ENCODE measurements at regions not wholly inside any gene's neighbourhood (a gene's known extent, or its start where the extent isn't known, plus 50 kb on each side); places are given as distances from the start of the nearest gene placed in this dataset.

DNA sequence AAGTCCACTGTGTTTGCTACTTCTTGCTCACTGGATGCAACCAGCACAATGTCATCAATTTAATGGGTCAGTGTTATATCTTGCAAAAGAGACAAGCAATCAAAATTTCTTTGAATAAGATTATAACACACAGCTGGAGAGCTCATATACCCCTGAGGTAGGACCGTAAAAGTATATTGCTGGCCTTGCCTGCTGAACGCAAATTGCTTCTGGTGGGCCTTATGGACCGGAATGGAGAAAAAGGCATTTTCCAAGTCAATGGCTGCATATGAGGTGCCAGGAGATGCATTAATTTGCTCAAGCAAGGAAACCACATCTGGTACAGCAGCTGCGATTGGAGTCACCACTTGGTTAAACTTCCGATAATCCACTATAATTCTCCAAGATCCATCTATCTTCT, 119.1 kb downstream of the ZNF280B start:
- TF ChIP-seq EHF (CRISPR knock-in tag; IDR thresholded peaks at IDR 0.05) (no peak), PBX3 (IDR thresholded peaks at IDR 0.05) (no peak), CBX2 (IDR thresholded peaks at IDR 0.05; ENCODE audit: borderline replicate concordance, low read depth) (no peak), HOXB5 (CRISPR knock-in tag; IDR thresholded peaks at IDR 0.05) (no peak), ZNF302 (CRISPR knock-in tag; IDR thresholded peaks at IDR 0.05) (no peak)
- TF ChIP-seq, protein P1, sequence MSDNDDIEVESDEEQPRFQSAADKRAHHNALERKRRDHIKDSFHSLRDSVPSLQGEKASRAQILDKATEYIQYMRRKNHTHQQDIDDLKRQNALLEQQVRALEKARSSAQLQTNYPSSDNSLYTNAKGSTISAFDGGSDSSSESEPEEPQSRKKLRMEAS (IDR thresholded peaks at IDR 0.05), result no peak
- Histone ChIP-seq H3K4me1 (no peaks in the 10 kb centered on the region), H3K4me3 (no peak overlapping the region), H3K27ac (no peak overlapping the region), H3K4me2 (no peak overlapping the region), H3K9me3 (peaks cover 8% of the 10 kb centered on the region; the same call in 2 of the 3 replicates)
- ChIA-PET POLR2A (no interaction called here), CTCF (no interaction called here)
- DNase-seq (ENCODE audit: low read depth in 1 of 2, low spot score in 1 of 2) (no peak), FAIRE-seq (no peak), ATAC-seq (no peak)
- WGBS (ENCODE audit: missing lambda C conversion rate), result 93% methylated on average over 5 of the region's 5 CpGs

GRCh38 chr22:22390989-22391388, 117.6 kb downstream of the ZNF280B start:
- ChIA-PET POLR2A (no interaction called here), CTCF (interaction anchor here (0.7 to 1.3 kb wide), 3 partner anchors 11 to 48 kb away, joined by 3 to 5 read pairs (median 4); no protein-coding TSS in a partner anchor)
- WGBS (ENCODE audit: missing lambda C conversion rate), result 63% methylated on average over 4 of the region's 4 CpGs
- no peak for TF ChIP-seq JUNB (IDR thresholded peaks at IDR 0.05)
- no peak for TF ChIP-seq EHF (CRISPR knock-in tag; IDR thresholded peaks at IDR 0.05)
- FAIRE-seq (no peak), DNase-seq (ENCODE audit: low read depth in 1 of 2, low spot score in 1 of 2) (no peak), ATAC-seq (no peak)
- H3K27ac ChIP-seq, result no peak overlapping the region
- H3K9me3 ChIP-seq, result peaks cover 8% of the 10 kb centered on the region; the same call in 2 of the 3 replicates
- no peak overlapping the region for H3K4me3 ChIP-seq
- no peaks in the 10 kb centered on the region for H3K4me1 ChIP-seq
- no peak overlapping the region for H3K4me2 ChIP-seq

DNA sequence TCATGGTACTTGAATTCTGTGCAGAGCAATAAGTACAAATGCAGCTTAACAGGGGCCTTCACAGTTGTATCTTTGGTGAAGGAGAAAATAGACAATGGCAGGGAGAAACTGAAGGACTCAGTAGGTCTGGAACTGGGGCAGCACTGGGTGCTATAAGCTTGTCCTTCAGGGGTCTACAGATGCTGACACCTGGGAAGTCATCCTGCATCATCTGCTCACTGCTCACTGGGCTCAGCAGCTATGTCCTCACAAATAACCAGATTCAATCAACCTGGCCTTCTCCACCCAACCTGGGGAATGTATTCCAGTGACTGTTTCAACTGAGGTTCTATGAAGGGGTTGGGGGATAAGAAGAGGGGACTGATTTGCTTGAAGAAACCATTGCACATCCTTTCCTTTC, 117.0 kb downstream of the ZNF280B start:
- ATAC-seq (no peak), FAIRE-seq (no peak), DNase-seq (ENCODE audit: low read depth in 1 of 2, low spot score in 1 of 2) (no peak)
- Histone ChIP-seq H3K4me2 (no peak overlapping the region), H3K27ac (no peak overlapping the region), H3K4me1 (no peaks in the 10 kb centered on the region), H3K4me3 (no peak overlapping the region), H3K9me3 (peaks cover 8% of the 10 kb centered on the region; the same call in 2 of the 3 replicates)
- ChIA-PET CTCF (interaction anchor here (0.7 to 1.3 kb wide), 3 partner anchors 12 to 48 kb away, joined by 3 to 5 read pairs (median 4); no protein-coding TSS in a partner anchor), POLR2A (no interaction called here)
- TF ChIP-seq RARB (CRISPR knock-in tag; IDR thresholded peaks at IDR 0.05), result no peak
- TF ChIP-seq, protein P2, sequence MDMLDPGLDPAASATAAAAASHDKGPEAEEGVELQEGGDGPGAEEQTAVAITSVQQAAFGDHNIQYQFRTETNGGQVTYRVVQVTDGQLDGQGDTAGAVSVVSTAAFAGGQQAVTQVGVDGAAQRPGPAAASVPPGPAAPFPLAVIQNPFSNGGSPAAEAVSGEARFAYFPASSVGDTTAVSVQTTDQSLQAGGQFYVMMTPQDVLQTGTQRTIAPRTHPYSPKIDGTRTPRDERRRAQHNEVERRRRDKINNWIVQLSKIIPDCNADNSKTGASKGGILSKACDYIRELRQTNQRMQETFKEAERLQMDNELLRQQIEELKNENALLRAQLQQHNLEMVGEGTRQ (IDR thresholded peaks at IDR 0.05), result no peak
- TF ChIP-seq HEYL (CRISPR knock-in tag; IDR thresholded peaks at IDR 0.05), result no peak
- TF ChIP-seq RAD21 (conservative IDR thresholded peaks at IDR 0.05 in 1 of 2, IDR thresholded peaks at IDR 0.05 in 1 of 2), result no peak
- no peak for TF ChIP-seq EHMT2 (IDR thresholded peaks at IDR 0.05; ENCODE audit: low read depth)
- TF ChIP-seq MAZ (IDR thresholded peaks at IDR 0.05; ENCODE audit: borderline replicate concordance, low read depth, low read length), result no peak
- TF ChIP-seq ATOH8 (CRISPR knock-in tag; IDR thresholded peaks at IDR 0.05; ENCODE audit: low read depth), result no peak
- TF ChIP-seq, protein P3, sequence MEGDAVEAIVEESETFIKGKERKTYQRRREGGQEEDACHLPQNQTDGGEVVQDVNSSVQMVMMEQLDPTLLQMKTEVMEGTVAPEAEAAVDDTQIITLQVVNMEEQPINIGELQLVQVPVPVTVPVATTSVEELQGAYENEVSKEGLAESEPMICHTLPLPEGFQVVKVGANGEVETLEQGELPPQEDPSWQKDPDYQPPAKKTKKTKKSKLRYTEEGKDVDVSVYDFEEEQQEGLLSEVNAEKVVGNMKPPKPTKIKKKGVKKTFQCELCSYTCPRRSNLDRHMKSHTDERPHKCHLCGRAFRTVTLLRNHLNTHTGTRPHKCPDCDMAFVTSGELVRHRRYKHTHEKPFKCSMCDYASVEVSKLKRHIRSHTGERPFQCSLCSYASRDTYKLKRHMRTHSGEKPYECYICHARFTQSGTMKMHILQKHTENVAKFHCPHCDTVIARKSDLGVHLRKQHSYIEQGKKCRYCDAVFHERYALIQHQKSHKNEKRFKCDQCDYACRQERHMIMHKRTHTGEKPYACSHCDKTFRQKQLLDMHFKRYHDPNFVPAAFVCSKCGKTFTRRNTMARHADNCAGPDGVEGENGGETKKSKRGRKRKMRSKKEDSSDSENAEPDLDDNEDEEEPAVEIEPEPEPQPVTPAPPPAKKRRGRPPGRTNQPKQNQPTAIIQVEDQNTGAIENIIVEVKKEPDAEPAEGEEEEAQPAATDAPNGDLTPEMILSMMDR (IDR thresholded peaks at IDR 0.05), result no peak
- TF ChIP-seq CHD2 (IDR thresholded peaks at IDR 0.05; ENCODE audit: low read length, partially characterized antibody), result no peak
- TF ChIP-seq RCOR1 (IDR thresholded peaks at IDR 0.05; ENCODE audit: low read depth, low read length), result no peak
- no peak for TF ChIP-seq FOSB (CRISPR knock-in tag; IDR thresholded peaks at IDR 0.05)
- TF ChIP-seq POLR2A (IDR thresholded peaks at IDR 0.05; ENCODE audit: low read length), result no peak
- TF ChIP-seq ESRRA (IDR thresholded peaks at IDR 0.05; ENCODE audit: borderline replicate concordance, low read length), result no peak
- TF ChIP-seq CBX2 (IDR thresholded peaks at IDR 0.05; ENCODE audit: borderline replicate concordance, low read depth), result no peak
- TF ChIP-seq CBX8 (IDR thresholded peaks at IDR 0.05), result no peak
- no peak for TF ChIP-seq NR3C1 (IDR thresholded peaks at IDR 0.05)
- TF ChIP-seq POLR2AphosphoS2 (conservative IDR thresholded peaks at IDR 0.05; ENCODE audit: low read length), result no peak
- TF ChIP-seq JUN (IDR thresholded peaks at IDR 0.05), result no peak

Measured in A549 (cell line).